Ishikawa (cell line): ENCODE measurements at regions not wholly inside any gene's neighbourhood (a gene's known extent, or its start where the extent isn't known, plus 50 kb on each side); places are given as distances from the start of the nearest gene placed in this dataset.

Source experiments
- CEBPB ChIP-seq: IDR thresholded peaks from 2 replicates; pipeline ENCODE4 v1.6.1; 2012
- CREB1 ChIP-seq: IDR thresholded peaks from 2 replicates; pipeline ENCODE4 v1.6.1; 2012; ENCODE audit warnings: low read depth
- EGR1 ChIP-seq: IDR thresholded peaks from 2 replicates; pipeline ENCODE4 v1.6.1; 2012
- EP300 ChIP-seq: IDR thresholded peaks from 2 replicates; pipeline ENCODE4 v1.6.1; 2012; ENCODE audit warnings: borderline replicate concordance
- FOXM1 ChIP-seq: IDR thresholded peaks from 2 replicates; pipeline ENCODE4 v1.6.1; 2012; ENCODE audit warnings: low read depth, borderline replicate concordance
- MAX ChIP-seq: IDR thresholded peaks from 2 replicates; pipeline ENCODE4 v1.6.1; 2012
- NFIC ChIP-seq: IDR thresholded peaks from 2 replicates; pipeline ENCODE4 v1.6.1; 2012
- RAD21 ChIP-seq: IDR thresholded peaks from 2 replicates; pipeline ENCODE4 v1.6.1; 2012; ENCODE audit warnings: low read depth
- TAF1 ChIP-seq: IDR thresholded peaks from 2 replicates; pipeline ENCODE4 v1.6.1; 2012; ENCODE audit warnings: low read depth, mild to moderate bottlenecking
- TCF12 ChIP-seq: IDR thresholded peaks from 2 replicates; pipeline ENCODE4 v1.6.1; 2012; ENCODE audit warnings: low read depth
- TEAD4 ChIP-seq: IDR thresholded peaks from 2 replicates; pipeline ENCODE4 v1.6.1; 2012
- YY1 ChIP-seq: IDR thresholded peaks from 2 replicates; pipeline ENCODE4 v1.6.1; 2012; ENCODE audit warnings: low read depth
- ZBTB7A ChIP-seq: IDR thresholded peaks from 2 replicates; pipeline ENCODE4 v1.6.1; 2012; ENCODE audit warnings: low read depth
- TF ChIP-seq, protein P1 (sequence below): IDR thresholded peaks from 2 replicates; pipeline ENCODE4 v1.6.1; 2012; ENCODE audit warnings: low read depth, mild to moderate bottlenecking

GRCh38 chr1:239884796-239885195, 206.9 kb upstream of the FMN2 start:
- TF ChIP-seq, protein P1, sequence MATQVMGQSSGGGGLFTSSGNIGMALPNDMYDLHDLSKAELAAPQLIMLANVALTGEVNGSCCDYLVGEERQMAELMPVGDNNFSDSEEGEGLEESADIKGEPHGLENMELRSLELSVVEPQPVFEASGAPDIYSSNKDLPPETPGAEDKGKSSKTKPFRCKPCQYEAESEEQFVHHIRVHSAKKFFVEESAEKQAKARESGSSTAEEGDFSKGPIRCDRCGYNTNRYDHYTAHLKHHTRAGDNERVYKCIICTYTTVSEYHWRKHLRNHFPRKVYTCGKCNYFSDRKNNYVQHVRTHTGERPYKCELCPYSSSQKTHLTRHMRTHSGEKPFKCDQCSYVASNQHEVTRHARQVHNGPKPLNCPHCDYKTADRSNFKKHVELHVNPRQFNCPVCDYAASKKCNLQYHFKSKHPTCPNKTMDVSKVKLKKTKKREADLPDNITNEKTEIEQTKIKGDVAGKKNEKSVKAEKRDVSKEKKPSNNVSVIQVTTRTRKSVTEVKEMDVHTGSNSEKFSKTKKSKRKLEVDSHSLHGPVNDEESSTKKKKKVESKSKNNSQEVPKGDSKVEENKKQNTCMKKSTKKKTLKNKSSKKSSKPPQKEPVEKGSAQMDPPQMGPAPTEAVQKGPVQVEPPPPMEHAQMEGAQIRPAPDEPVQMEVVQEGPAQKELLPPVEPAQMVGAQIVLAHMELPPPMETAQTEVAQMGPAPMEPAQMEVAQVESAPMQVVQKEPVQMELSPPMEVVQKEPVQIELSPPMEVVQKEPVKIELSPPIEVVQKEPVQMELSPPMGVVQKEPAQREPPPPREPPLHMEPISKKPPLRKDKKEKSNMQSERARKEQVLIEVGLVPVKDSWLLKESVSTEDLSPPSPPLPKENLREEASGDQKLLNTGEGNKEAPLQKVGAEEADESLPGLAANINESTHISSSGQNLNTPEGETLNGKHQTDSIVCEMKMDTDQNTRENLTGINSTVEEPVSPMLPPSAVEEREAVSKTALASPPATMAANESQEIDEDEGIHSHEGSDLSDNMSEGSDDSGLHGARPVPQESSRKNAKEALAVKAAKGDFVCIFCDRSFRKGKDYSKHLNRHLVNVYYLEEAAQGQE, result no peak
- TF ChIP-seq MAX, result no peak
- TF ChIP-seq CREB1, result no peak
- TF ChIP-seq TAF1, result no peak
- no peak for TF ChIP-seq EP300
- TF ChIP-seq ZBTB7A, result no peak
- TF ChIP-seq RAD21, result no peak
- no peak for TF ChIP-seq YY1
- no peak for TF ChIP-seq CEBPB
- no peak for TF ChIP-seq EGR1
- no peak for TF ChIP-seq TEAD4
- TF ChIP-seq NFIC, result no peak
- no peak for TF ChIP-seq FOXM1
- TF ChIP-seq TCF12, result no peak
